Gastrocnemius medialis (tissue), 4 donors: ENCODE measurements at regions not wholly inside any gene's neighbourhood (a gene's known extent, or its start where the extent isn't known, plus 50 kb on each side); places are given as distances from the start of the nearest gene placed in this dataset.

Source experiments
- CTCF ChIP-seq, 5 experiments: fragments of 450-650 bp in 3 of 5; fragments of 200-600 bp in 2 of 5; sonication (generic) in 2 of 5; IDR thresholded peaks in 4 of 5; conservative IDR thresholded peaks in 1 of 5; 1 replicate in 4 of 5; 2 replicates in 1 of 5; pipeline ENCODE4 v1.5.1; 2016 to 2019; ENCODE audit warnings: antibody characterized with exemption in 5 of 5, mild to moderate bottlenecking in 3 of 5, moderate library complexity in 3 of 5
- POLR2A ChIP-seq, 2 donors: fragments of 450-650 bp; IDR thresholded peaks; one replicate each; pipeline ENCODE4 v1.6.1; 2017; ENCODE audit warnings: antibody characterized with exemption in 2 of 2, mild to moderate bottlenecking in 2 of 2, moderate library complexity in 2 of 2

GRCh38 chr4:49217492-49217891, 231.4 kb downstream of the CWH43 start:
- TF ChIP-seq POLR2A (IDR thresholded peaks at IDR 0.05) (no peak), CTCF (IDR thresholded peaks at IDR 0.05 in 4 of 5, conservative IDR thresholded peaks at IDR 0.05 in 1 of 5) (no peak)
